Psoas muscle (tissue), 7 donors: ENCODE measurements at regions not wholly inside any gene's neighbourhood (a gene's known extent, or its start where the extent isn't known, plus 50 kb on each side); places are given as distances from the start of the nearest gene placed in this dataset.

ENCODE experiments used
- ATAC-seq, 4 donors: fragments of 200-7000 bp; cut with Tn5 transposase; one replicate each; pipeline ENCODE4 v1.9.1; 2020; ENCODE audit warnings: moderate library complexity in 3 of 4, mild to moderate bottlenecking in 2 of 4
- DNase-seq, 2 donors: peaks; one replicate each; pipeline ENCODE4 v3.0.0-alpha.2; 2020
- H3K27ac ChIP-seq: fragments of 200-600 bp; one replicate; pipeline ENCODE4 v1.8.0; 2022
- H3K27me3 ChIP-seq, 3 donors: fragments of 200-600 bp in 1 of 3; one replicate each; pipeline versions ENCODE4 v1.6.1 to v1.8.0; 2013 to 2022; ENCODE audit warnings: low read length in 2 of 3, mild to moderate bottlenecking in 2 of 3, moderate library complexity in 1 of 3; ENCODE audit not compliant: insufficient read depth in 3 of 3
- H3K36me3 ChIP-seq, 2 donors: fragments of 200-600 bp in 1 of 2; one replicate each; pipeline versions ENCODE4 v1.6.1 to v1.8.0; 2013 to 2022; ENCODE audit warnings: low read depth in 1 of 2, mild to moderate bottlenecking in 1 of 2, moderate library complexity in 1 of 2; ENCODE audit not compliant: insufficient read depth in 1 of 2
- H3K4me1 ChIP-seq: fragments of 200-600 bp; one replicate; pipeline ENCODE4 v1.8.0; 2022
- H3K4me3 ChIP-seq: fragments of 200-600 bp; one replicate; pipeline ENCODE4 v1.8.0; 2022; ENCODE audit warnings: mild to moderate bottlenecking
- H3K9me3 ChIP-seq: fragments of 200-600 bp; one replicate; pipeline ENCODE4 v1.8.0; 2022
- CTCF ChIP-seq: fragments of 200-600 bp; IDR thresholded peaks from one replicate; pipeline ENCODE4 v1.8.0; 2022; ENCODE audit warnings: antibody characterized with exemption
- WGBS, 3 donors: extraction: QIAGEN DNeasy Blood & Tissue Kit; methylation state at CpG; one replicate each; pipeline versions ENCODE4 v1.1.6 to v1.1.7; 2013; 5-methylcytosine and 5-hydroxymethylcytosine counted together
- intact Hi-C, 2 donors: fragments of 100-400 bp; cut with DNase I; formaldehyde crosslinking; loops; one replicate each; pipeline versions ENCODE4 v1.11.0 to v1.14.2; 2022
- donor health status: healthy with polysubstance abuse.
- donor health status: DM: no; HTN: no; CAD: no; lungs with moderate emphysema.
- donor health status: Bipolar disorder and iron deficiency.
- donor health status: healthy.
- donor health status: DM: yes; HTN: yes; CAD: no.
- donor health status: DM: no; HTN: no; CAD: no.
- donor health status: DM: yes; HTN: yes; CAD: no.

GRCh38 chr2:194100201-194100600, 1556.8 kb upstream of the SLC39A10 start:
- DNase-seq (no peak), ATAC-seq (no peak)
- Histone ChIP-seq H3K9me3 (no peaks in the 10 kb centered on the region), H3K4me3 (no peak overlapping the region), H3K27ac (no peak overlapping the region), H3K27me3 (no peaks in the 10 kb centered on the region), H3K4me1 (no peaks in the 10 kb centered on the region), H3K36me3 (no peaks in the 10 kb centered on the region)
- 14 to 35% (median 17%) methylated on average over 2 of the region's 2 CpGs for WGBS, 3 donors
- intact Hi-C loops, result no loop called here
- TF ChIP-seq CTCF, result no peak

- Histone ChIP-seq H3K4me1 (no peaks in the 10 kb centered on the region), H3K4me3 (no peak overlapping the region), H3K9me3 (no peaks in the 10 kb centered on the region), H3K27me3 (no peaks in the 10 kb centered on the region), H3K36me3 (no peaks in the 10 kb centered on the region), H3K27ac (no peak overlapping the region)
- no peak for DNase-seq
- 22 to 28% (median 24%) methylated on average over 3 of the region's 3 CpGs for WGBS, 3 donors
- intact Hi-C loops, result no loop called here
- TF ChIP-seq CTCF, result no peak
- no peak for ATAC-seq
Observed at GRCh38 chr2:194096402-194096801, 1560.6 kb upstream of the SLC39A10 start.

- DNase-seq (no peak), ATAC-seq (no peak)
- H3K9me3 ChIP-seq, result no peaks in the 10 kb centered on the region
- 77 to 83% (median 78%) methylated on average over 1 of the region's 1 CpG for WGBS, 3 donors
- H3K4me3 ChIP-seq, result no peak overlapping the region
- H3K36me3 ChIP-seq, result no peaks in the 10 kb centered on the region
- H3K27me3 ChIP-seq, result no peaks in the 10 kb centered on the region
- intact Hi-C loops, result no loop called here
- no peak overlapping the region for H3K27ac ChIP-seq
- no peaks in the 10 kb centered on the region for H3K4me1 ChIP-seq
- no peak for TF ChIP-seq CTCF
Observed at GRCh38 chr2:194095359-194095758, 1561.7 kb upstream of the SLC39A10 start.

- Histone ChIP-seq H3K27ac (no peak overlapping the region), H3K4me3 (no peak overlapping the region), H3K27me3 (no peaks in the 10 kb centered on the region), H3K36me3 (no peaks in the 10 kb centered on the region), H3K4me1 (no peaks in the 10 kb centered on the region), H3K9me3 (no peaks in the 10 kb centered on the region)
- DNase-seq (no peak), ATAC-seq (no peak)
- intact Hi-C loops, result no loop called here
- TF ChIP-seq CTCF, result no peak
- WGBS, 3 donors, result 91 to 93% (median 92%) methylated on average over 28 to 32 of the region's 32 CpGs
Observed at GRCh38 chr2:194090251-194090905, 1566.6 kb upstream of the SLC39A10 start.
